Right forelimb (tissue), 1 donor: ENCODE measurements at regions not wholly inside any gene's neighbourhood (a gene's known extent, or its start where the extent isn't known, plus 50 kb on each side); places are given as distances from the start of the nearest gene placed in this dataset.
"Not testable (repeated sequence)": the region's sequence is repeated elsewhere in the genome, so short reads cannot be mapped to it uniquely, and the experiment has no call there.

Experiments used
- DNase-seq: peaks from one replicate; pipeline ENCODE4 v3.0.0-alpha.2; 2018

DNA sequence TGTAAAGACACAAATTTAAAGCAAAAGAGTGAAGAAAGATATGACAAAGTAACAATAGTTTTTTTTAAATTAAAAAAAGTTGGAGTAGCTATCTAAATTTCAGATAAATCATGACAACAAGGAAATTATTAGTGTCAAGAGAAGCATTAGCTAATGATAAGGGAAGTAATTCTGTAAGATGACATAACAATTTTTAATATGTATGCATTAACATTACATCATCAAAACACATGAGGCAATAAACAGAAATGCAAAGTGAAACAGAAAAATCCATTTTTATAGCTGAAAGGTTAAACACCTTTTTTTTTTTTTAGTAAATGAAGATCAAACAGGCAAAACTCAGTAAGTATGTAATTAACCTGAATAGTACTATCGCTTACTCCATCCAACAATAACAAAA lies 804.9 kb upstream of the PRR20A start:
- DNase-seq: no peak

DNA sequence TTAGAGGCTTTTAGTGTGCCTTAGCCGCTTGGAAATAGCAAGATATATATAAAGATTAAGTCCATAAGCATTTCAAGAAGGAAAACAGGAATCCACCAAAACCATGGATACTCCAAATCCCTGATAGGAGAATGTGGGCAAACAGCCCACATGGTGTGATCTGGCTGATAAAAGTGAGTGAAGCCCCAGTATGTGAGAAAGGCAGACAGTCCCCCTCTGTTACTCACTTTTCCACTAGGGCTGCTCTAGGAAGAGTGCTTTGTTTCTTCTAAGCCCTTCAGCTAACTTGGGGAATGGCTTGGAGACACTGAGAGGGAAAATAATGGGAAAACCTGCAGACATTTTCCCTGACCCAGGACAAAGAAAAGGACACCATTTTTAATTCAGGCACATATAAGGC lies 802.3 kb upstream of the PRR20A start:
- DNase-seq: no peak

DNA sequence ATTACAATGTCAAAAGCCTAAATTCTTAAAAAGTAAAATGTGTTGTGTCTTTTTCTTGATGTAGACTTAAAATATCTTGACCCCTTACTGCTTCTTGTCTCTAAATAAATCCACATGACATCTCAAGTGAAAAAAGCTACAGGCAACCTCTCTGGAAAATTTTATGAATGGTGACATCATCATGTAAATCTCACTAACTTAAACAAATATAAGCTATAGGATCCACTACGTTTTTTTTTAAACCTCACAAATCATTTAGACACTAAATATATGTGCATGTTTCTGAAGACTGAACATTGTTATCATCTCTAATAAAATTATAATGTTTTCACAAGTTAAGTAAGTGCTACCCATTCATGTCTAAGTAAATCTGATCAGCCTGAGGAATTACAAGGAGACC lies 793.7 kb upstream of the PRR20A start:
- no peak for DNase-seq

DNA sequence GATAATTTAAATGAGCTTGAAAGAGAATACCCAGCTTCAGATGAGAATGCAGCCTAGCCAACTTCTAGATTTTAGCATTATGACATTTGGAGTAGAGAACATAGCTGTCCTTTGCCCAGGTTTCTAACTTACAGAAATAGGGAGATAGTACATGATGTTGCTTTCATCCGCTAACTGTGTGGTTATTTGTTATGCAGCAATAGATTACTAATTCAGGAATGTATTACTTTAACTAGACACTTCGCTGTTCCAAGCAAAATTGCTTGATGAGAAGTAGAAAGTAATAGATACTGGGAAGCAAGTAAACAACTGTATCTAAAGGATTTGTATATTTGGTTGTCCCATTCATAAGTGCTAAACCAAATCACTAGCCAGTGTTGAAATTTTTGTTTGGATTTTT lies 790.9 kb upstream of the PRR20A start:
- no peak for DNase-seq

DNA sequence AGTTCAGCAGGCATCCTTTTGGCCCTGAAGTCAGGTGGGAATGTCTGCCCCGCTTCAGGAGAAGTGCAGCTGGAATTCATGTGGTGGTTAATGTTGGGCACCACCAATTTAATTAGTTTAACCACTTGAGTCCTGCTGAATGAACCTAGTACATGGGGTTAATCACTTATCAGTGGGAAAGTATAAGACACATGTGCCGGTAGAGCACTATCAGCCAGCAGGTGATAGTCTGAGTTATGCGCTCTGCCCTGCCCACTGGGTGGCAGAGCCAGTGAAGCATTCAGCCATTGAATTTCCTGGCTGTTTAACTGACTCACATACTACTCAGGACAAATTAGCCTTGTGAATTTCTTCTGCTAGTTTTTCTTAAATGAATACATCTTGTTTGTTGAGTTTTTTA lies 789.7 kb upstream of the PRR20A start:
- DNase-seq: no peak

DNA sequence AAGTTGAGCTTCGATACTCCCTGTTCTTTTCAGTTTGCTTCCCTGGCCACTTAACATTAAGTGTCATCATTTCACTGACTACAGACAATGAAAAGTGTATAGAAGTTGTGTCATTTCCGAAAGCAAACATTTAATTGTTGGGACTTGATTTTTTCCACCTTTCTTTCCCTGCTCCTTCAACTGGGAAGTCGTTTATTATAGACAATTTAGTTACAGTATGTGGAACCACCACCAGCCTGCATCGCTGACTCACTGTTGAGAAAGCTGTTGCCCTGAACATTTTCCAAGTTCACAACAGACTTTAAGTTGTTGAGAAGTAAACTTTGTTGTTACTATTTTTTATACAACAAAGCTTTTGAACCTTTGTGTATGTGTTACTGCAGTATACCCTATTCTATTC lies 788.4 kb upstream of the PRR20A start:
- no peak for DNase-seq

DNA sequence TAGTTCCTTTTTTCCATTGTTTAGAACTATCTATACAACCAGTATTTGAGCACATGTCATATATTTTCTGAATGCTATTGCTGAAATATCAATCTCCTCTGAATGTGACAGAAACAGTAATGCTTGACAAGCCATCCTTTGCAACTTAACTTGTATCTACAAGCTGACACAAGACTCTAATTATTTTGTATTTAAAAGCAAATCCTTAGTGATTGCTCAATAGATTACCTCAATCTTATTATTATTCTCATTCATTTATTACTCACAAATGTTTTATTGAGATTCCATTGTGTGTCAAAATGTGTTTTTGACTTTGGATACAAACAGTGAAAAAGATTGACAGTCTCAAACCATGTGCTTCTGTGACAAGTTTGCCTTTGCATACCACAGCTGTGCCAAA lies 787.8 kb upstream of the PRR20A start:
- no peak for DNase-seq

DNA sequence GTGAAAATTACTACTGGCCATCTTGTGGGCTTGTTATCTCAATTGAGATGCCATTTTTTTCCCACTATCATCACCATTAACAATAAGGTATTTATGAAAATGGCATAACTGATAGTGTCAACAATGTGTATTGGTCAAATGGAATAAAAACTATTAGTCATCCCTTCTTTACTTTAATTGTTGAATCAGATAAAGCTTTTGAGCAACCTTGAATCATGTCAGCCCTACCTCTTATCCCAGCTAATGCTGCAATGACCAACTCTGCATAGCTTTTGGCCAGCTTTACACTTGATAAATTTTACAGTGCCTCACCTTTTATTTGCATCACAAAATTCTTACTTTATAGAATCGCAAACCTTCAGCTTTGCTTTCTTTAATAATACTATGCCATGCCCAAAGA lies 784.0 kb upstream of the PRR20A start:
- no peak for DNase-seq

DNA sequence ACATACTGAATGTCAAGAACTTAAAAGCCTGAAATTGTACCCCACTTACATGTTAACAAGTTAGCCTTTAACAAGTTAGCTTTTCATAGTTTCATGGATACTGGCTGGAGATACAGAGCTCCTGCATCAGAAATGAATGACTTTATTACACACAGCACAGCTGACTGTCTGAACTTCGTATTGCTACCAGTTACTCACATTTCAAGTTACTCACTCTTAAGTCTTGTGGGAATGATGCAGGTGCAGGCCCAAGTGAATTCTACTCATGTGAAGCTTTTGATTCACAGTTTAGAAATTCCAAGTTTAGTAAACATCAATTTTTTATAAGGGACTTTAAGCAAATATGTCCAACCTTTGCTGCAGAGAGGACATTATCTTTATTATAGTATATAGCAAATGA lies 762.2 kb upstream of the PRR20A start:
- DNase-seq: no peak

DNA sequence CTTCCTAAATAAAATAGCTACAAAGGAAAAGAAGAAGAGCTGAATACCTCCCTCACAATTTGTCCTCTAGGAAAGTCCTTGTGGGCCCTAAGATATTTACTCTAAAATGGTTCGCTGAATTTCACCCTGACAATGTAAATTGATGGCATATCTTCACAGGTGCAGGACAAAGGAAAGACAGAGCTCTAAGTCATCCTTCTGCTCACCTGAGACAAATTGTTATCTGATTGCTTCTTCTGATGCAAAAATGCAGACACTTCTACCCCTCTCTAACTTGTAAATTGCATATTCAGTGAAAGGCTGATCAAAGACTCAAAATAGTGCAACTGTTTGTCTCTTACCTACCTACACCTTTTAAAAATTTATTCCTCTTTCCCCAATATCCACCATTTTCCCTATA lies 747.2 kb upstream of the PRR20A start:
- DNase-seq: no peak

DNA sequence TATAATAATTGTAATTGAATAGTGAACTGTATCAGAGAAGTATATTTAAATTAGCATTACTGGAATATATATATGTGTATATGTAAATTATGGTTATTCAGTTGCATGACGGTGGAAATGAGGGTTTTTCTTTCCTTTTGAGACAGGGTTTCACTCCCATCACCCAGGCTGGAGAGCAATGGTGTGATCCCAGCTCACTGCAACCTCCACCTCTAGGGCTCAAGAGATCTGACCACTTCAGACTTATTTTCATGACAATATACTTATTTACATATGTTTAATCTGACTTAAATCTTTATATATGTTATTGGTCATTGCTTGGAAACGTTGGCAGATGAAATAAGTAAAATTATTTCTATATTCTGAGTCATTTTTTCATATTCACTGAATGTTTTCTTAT lies 744.4 kb upstream of the PRR20A start:
- DNase-seq: no peak

DNA sequence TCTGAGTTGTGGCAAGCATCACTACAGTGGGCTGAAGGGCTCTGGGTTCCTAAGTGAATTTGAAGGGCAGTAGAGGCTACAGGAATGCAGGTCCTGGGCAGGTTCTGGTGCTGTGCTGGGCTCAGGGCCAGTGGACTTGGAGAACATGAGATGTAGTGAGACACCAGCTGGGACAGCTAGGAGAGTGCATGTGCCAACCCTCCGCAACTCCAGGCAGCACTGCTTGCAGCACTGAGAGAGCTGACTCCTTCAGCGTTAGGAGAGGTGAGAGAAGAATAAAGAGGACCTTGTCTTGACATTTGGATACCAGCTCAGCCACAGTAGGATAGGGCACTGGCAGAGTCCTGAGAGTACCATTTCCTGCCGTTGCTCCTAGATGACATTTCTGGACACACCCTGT lies 739.9 kb upstream of the PRR20A start:
- no peak for DNase-seq

DNA sequence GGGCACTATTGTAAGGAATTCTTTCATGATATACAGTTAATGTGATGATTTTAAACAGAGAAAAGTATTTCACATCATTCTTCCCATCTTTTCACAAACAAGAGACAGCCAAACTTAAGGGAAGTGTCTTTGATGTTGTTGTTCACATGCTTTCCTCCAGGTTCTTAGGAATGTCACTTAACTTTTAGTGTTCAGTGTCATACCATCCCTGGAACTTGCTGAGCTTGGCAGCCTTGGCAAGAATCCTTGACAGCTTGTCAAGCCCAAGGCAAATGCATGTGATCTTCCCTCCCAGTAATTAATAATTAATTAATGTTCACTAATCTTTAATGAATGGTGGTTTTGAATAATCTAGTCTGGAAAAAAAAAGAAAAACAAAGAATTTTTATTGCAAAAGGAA lies 727.9 kb upstream of the PRR20A start:
- no peak for DNase-seq

DNA sequence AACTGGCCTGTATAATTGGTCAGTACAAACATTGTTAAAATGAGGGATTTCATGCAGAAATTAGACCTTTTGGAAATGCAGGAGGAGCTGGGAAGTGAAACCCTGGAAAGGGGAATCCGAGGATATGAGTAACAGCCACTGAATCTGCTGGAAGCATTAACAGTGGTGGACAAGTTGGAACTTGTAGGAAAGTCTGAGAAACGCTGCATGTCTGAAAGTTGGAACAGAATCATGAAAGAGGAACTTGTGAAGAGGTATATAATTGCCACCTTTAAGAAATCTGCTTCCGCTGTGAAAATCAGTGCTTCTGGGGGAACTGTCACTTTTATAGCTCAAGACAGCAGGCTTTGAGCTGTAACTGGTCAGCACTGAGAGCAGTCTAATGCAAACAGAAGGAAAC lies 716.5 kb upstream of the PRR20A start:
- DNase-seq: no peak

DNA sequence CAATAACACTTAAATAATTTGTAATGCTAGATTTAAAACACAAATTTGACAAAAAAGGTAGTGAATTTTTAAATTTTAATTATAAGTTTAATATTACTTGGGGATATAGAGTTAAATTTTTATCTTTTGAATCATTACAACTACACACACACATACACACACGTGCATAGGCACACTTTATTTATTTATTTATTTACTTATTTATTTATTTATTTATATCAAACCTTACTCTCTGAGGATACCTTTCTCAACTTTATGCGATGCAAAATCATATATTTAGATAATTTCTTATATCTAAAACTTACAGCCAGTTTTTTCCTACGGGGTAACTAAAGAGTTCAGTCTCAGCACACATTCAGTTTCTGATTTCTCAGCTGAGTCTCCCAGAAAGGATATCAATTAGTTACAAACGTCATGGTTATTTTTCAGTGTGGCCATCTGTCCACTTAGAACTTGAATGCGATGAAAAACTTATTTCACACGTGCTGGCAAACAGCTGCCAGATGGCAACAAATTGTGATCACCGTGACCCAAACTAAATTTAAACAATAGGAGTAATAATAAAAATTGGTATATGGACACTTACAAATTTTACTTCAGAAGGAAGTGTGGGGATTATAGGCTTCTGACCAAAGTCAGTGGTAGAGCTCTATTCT lies 683.1 kb upstream of the PRR20A start:
- no peak for DNase-seq

DNA sequence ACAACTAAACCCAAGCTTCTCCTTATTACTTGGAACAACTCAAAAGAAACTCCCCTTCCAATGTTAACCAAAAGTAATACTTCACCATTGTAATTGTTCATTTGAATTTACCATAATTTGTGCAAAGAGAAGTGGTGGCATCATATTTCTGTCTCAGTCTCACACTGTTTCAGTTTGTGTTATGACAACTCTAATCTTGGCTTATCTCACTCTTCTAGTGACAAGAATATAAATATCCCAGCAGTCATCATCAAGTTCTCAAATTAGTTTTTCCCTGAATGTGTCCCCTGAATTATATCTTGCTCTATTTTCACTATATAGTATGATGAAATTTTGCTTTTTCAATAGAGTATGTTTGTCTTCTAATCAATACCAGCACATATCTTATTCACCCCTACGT lies 681.4 kb upstream of the PRR20A start:
- no peak for DNase-seq

DNA sequence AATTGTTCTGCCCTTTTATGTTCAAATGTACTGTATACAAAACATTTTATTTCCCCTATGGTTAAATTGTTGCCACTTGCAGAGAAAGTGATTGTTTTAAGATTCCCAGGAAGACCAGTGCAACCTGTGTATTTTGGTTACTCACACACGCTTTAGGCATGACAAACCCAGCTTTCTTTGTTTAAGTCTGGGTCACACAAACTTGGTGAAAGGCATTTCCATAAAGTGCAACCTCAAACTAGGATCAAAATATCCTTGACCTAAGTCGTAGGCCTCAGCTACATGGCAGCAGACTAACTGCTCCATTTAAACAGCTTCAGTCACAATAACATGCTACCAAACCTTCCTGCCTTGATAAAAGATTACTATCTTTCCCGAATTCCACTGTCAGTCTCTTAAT lies 639.0 kb upstream of the PRR20A start:
- DNase-seq: no peak

DNA sequence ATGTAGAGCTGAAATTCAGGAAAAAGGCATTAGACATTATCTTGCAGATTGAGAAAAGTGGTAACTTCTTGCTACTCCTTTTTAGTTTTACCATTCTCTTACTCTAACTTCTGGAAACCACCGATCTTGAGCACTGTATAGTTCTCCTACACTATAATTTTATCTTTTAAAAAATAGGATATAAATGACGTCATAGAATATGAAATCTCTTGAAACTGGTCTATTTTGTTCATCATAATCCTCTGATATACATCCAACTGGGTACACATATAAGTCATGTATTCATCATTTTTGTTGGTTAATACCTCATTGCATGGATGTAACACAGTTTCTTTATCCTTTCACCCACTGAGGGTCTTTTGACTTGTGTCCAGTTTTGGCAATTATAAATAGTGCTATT lies 629.9 kb upstream of the PRR20A start:
- DNase-seq: no peak

DNA sequence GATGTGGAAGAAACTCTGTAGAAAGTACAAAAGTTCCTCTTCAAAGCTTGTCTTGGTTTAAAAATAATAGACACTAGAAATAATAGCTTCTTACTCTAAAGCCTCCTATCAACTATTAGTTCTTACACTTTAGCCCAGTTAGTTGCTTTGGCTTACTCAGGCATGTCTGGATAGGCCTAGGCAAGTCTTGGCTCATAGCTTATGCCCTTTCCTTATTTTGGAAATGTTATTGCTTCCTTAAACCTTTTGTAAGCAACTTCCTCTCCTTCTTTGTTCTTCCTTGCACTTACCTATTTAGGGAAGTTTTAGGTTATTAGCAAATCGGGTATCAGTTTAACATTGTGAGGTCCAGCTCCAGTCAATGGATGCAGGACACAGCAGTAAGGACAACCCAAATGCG lies 628.4 kb upstream of the PRR20A start:
- DNase-seq: not testable (repeated sequence)

DNA sequence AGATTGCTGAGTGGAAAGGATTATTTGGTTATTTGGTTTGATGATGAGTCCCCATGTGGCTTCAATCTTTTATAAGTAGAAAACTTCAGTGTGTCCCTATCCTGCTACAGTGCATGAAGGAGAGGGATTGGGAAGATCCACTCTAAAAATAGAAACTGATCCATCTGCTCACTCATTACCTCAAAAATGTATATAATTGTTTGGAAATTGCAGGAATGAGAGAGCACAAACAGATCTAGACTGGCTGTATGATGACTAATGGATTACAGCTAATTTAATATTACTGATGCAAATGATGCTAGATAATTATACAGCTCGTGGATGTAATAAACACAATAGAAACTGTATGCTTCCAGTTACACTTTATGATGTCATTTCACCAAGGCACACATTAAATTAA lies 625.3 kb upstream of the PRR20A start:
- DNase-seq: no peak

DNA sequence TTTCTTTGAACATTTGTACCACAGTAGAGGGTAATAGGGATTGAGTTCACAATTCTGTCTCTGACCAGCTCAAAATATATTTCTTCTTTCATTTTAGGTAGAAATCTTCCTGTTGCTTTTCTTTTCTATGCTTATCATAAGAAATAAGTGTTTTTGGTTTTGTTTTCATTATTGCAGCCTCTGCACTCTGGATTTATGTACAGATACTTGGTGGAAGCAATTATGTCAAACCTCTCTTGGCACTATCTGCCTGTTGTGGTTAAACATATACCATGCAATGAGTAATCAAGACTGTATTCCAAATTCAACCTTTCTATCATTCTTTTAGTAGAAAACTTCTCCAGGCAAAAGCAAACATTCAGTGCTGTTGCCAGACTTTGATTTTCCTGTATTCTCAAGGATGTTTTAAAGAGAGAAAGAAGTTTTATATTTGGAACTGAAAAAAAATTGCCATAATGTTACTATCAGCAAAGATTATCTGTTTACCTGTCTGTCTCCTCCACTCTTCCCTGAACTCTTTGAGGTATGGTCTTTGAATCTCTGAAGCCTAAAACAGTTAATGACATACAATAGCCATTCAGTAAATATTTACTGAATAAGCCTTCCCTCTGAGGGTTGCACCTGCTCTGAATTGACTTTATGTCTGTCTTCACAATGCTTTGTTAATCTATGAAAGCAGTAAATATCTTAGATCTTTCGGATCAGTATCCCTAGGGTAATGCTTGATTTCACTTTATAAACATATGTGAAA lies 612.5 kb upstream of the PRR20A start:
- no peak for DNase-seq

DNA sequence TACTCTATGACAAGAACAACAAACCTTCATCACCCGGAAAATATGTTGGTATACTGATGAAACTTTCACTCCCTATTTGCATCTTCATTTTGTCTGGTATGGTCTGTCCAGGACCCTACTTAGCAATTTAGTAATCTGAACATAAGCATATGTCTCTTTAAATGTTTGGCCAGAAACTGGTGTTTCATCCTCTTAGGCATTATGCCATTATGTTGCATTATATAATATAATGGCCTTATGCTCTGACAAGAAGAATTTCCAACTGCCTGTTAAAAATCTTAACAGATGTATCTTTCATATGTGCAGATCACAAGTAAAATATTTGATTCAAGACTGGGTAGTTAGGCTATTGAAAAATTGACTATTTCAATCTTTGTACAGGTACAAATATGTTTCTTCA lies 610.6 kb upstream of the PRR20A start:
- no peak for DNase-seq

DNA sequence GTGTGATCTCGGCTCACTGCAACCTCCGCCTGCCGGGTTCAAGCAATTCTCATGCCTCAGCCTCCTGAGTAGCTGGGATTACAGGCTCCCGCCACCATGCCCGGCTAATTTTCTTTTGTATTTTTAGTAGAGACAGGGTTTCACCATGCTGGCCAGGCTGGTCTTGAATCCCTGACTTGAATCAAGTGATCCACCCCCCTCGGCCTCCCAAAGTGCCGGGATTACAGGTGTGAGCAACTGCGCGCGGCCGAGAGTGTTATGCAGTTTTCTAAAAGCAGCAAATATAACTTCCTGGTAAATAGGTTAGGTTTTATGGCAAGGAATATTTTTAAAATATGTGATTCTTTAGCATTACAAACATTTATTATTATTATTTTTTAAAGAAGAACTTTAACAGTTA lies 592.8 kb upstream of the PRR20A start:
- DNase-seq: not testable (repeated sequence)

DNA sequence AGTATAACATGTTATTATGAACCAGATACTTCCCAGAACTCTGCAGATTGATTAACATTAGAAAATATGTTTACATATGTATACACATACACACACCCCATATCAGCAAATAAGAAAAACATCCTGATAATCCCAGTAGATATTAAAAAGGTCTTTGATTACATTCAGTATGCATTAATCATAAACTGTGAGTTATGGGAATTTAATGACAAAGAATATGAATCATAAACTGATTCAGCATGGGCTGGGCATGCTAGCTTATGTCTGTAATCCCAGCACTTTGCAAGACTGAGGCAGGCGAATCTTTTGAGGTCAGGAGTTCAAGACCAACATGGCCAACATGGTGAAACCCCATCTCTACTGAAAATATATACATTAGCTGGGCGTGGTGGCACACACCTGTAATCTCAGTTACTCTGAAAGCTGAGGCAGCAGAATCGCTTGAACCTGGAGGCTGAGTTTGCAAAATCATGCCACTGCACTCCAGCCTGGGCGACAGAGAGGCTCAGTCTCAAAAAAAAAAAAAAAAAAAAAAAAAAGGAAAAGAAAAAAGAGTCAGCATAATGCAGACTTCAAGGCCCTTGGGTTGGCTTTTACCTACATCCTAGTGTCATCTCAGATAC lies 581.9 kb upstream of the PRR20A start:
- no peak for DNase-seq

DNA sequence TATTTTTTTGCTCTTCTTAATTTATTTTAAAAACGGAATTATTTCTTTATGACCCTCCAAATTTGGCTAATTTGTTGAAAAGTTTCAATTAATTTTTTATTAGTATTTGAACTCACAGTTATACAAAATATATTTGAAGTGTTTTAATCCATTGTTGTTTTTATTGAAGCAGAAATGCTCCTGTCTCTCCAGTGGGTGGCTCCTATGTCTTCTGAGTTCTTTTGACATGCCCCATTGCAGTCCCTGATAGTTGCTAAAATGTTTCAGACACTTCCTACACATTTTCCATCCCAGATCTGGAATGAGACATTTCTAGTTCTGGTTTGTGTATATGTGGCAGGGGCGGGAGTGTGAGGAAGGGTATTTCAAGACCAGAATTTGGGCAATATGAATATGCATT lies 579.4 kb upstream of the PRR20A start:
- no peak for DNase-seq
